Testis (tissue), 2 donors: ENCODE measurements at regions not wholly inside any gene's neighbourhood (a gene's known extent, or its start where the extent isn't known, plus 50 kb on each side); places are given as distances from the start of the nearest gene placed in this dataset.

Experiments
- POLR2A ChIP-seq: fragments of 450-650 bp; IDR thresholded peaks from one replicate; pipeline ENCODE4 v1.6.1; 2017; ENCODE audit warnings: antibody characterized with exemption, mild to moderate bottlenecking, moderate library complexity
- TF ChIP-seq, protein P1 (sequence below), 3 experiments: fragments of 450-650 bp in 2 of 3; fragments of 200-600 bp in 1 of 3; sonication (generic) in 1 of 3; IDR thresholded peaks; one replicate each; pipeline ENCODE4 v1.5.1; 2016 to 2019; ENCODE audit warnings: antibody characterized with exemption in 3 of 3, mild to moderate bottlenecking in 2 of 3, moderate library complexity in 1 of 3

GRCh38 chr6:165999279-165999678 is 168.4 kb downstream of the TBXT start:
- TF ChIP-seq, protein P1, sequence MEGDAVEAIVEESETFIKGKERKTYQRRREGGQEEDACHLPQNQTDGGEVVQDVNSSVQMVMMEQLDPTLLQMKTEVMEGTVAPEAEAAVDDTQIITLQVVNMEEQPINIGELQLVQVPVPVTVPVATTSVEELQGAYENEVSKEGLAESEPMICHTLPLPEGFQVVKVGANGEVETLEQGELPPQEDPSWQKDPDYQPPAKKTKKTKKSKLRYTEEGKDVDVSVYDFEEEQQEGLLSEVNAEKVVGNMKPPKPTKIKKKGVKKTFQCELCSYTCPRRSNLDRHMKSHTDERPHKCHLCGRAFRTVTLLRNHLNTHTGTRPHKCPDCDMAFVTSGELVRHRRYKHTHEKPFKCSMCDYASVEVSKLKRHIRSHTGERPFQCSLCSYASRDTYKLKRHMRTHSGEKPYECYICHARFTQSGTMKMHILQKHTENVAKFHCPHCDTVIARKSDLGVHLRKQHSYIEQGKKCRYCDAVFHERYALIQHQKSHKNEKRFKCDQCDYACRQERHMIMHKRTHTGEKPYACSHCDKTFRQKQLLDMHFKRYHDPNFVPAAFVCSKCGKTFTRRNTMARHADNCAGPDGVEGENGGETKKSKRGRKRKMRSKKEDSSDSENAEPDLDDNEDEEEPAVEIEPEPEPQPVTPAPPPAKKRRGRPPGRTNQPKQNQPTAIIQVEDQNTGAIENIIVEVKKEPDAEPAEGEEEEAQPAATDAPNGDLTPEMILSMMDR (IDR thresholded peaks at IDR 0.05): no peak
- TF ChIP-seq POLR2A: no peak
